Panc1 (cell line): ENCODE measurements at regions not wholly inside any gene's neighbourhood (a gene's known extent, or its start where the extent isn't known, plus 50 kb on each side); places are given as distances from the start of the nearest gene placed in this dataset.

Experiments used
- ATAC-seq: fragments of 200-7000 bp; cut with Tn5 transposase; 2 replicates; pipeline ENCODE4 v1.9.1; 2020; ENCODE audit warnings: mild to moderate bottlenecking, moderate library complexity
- BruUV-seq: library from RNA; stranded (reverse); fragments of 400-500 nt; replicated peaks from 2 replicates; lab custom pipeline; 2021; lab: Mats Ljungman, UMichigan
- CTCF ChIA-PET: fragments of 300-600 bp; sonication (Branson Sonifier 250); formaldehyde crosslinking; loops from one replicate; lab custom pipeline; 2022; ENCODE audit warnings: antibody characterized with exemption; lab: Charles Lee
- POLR2A ChIA-PET: fragments of 300-600 bp; sonication (Branson Sonifier 250); formaldehyde crosslinking; loops from one replicate; lab custom pipeline; 2022; ENCODE audit warnings: antibody characterized with exemption; lab: Charles Lee
- DNase-seq: peaks from one replicate; pipeline ENCODE4 v3.0.0-alpha.2; 2010; ENCODE audit warnings: low read depth, low spot score
- H3K27ac ChIP-seq: 2 replicates; pipeline ENCODE4 v1.5.1; 2011; ENCODE audit warnings: mild to moderate bottlenecking, low read length, inconsistent platforms
- H3K27me3 ChIP-seq: fragments of 200-500 bp; sonication (Bioruptor generic); 2 replicates; pipeline ENCODE4 v1.6.0; 2014; ENCODE audit warnings: low read length, inconsistent platforms; ENCODE audit not compliant: control insufficient read depth, insufficient read depth
- H3K36me3 ChIP-seq: fragments of 200-500 bp; sonication (Bioruptor generic); 2 replicates; pipeline ENCODE4 v1.5.1; 2014; ENCODE audit warnings: inconsistent platforms, mild to moderate bottlenecking, low read length, moderate library complexity; ENCODE audit not compliant: control insufficient read depth, insufficient read depth
- H3K4me1 ChIP-seq: 2 replicates; pipeline ENCODE4 v1.5.1; 2011; ENCODE audit warnings: inconsistent platforms, mild to moderate bottlenecking, low read length, moderate library complexity; ENCODE audit not compliant: control insufficient read depth, insufficient read depth
- H3K4me3 ChIP-seq, 2 experiments: 2 replicates each; pipeline ENCODE4 v1.5.1; 2011 to 2012; ENCODE audit warnings: low read depth in 2 of 2, low read length in 2 of 2, mild to moderate bottlenecking in 2 of 2, inconsistent platforms in 1 of 2, moderate library complexity in 1 of 2
- H3K9me3 ChIP-seq: fragments of 200-500 bp; sonication (Bioruptor generic); 2 replicates; pipeline ENCODE4 v1.5.1; 2014; ENCODE audit warnings: low read depth, mild to moderate bottlenecking, inconsistent platforms, low read length, moderate library complexity; ENCODE audit not compliant: control insufficient read depth, insufficient read depth
- CTCF ChIP-seq: fragments of 450-650 bp; IDR thresholded peaks from 2 replicates; pipeline ENCODE4 v1.5.1; 2017; ENCODE audit warnings: mild to moderate bottlenecking
- POLR2AphosphoS5 ChIP-seq: IDR thresholded peaks from 2 replicates; pipeline ENCODE4 v1.6.1; 2012; ENCODE audit warnings: mild to moderate bottlenecking, low read depth, low read length, moderate library complexity
- SIN3A ChIP-seq: IDR thresholded peaks from 2 replicates; pipeline ENCODE4 v1.6.1; 2012; ENCODE audit warnings: low read depth, mild to moderate bottlenecking, low read length, moderate library complexity, borderline replicate concordance; ENCODE audit not compliant: insufficient read depth
- TCF7L2 ChIP-seq: IDR thresholded peaks from 2 replicates; pipeline ENCODE4 v1.6.1; 2011; ENCODE audit warnings: mild to moderate bottlenecking, low read depth, low read length, inconsistent platforms
- in situ Hi-C: cut with HindIII; loops from 2 replicates; pipeline ENCODE4 v1.10.0; 2016; ENCODE audit warnings: low sequenced_read_pairs, low pct_unique_long_range_greater_than_20kb
- intact Hi-C: fragments of 100-400 bp; cut with micrococcal nuclease; formaldehyde crosslinking; loops from one replicate; pipeline ENCODE4 v1.10.0; 2022; ENCODE audit not compliant: unreplicated experiment
- TF ChIP-seq, protein P1 (sequence below), 2 experiments: IDR thresholded peaks; 2 replicates each; pipeline ENCODE4 v1.6.1; 2011 to 2012; ENCODE audit warnings: low read depth in 2 of 2, control low read depth in 1 of 2, low read length in 1 of 2, mild to moderate bottlenecking in 1 of 2, moderate library complexity in 1 of 2; ENCODE audit not compliant: insufficient read depth in 1 of 2

- intact Hi-C loops (no loop called here), in situ Hi-C loops (no loop called here)
- Histone ChIP-seq H3K4me1 (no peaks in the 10 kb centered on the region), H3K4me3 (no peak overlapping the region), H3K36me3 (no peaks in the 10 kb centered on the region), H3K9me3 (no peaks in the 10 kb centered on the region), H3K27ac (no peak overlapping the region), H3K27me3 (no peaks in the 10 kb centered on the region)
- POLR2A ChIA-PET: no interaction called here
- BruUV-seq: no TSS peak
- DNase-seq: no peak
- CTCF ChIA-PET: no interaction called here
- TF ChIP-seq SIN3A (no peak), POLR2AphosphoS5 (no peak), TCF7L2 (no peak), CTCF (no peak)
- TF ChIP-seq, protein P1, sequence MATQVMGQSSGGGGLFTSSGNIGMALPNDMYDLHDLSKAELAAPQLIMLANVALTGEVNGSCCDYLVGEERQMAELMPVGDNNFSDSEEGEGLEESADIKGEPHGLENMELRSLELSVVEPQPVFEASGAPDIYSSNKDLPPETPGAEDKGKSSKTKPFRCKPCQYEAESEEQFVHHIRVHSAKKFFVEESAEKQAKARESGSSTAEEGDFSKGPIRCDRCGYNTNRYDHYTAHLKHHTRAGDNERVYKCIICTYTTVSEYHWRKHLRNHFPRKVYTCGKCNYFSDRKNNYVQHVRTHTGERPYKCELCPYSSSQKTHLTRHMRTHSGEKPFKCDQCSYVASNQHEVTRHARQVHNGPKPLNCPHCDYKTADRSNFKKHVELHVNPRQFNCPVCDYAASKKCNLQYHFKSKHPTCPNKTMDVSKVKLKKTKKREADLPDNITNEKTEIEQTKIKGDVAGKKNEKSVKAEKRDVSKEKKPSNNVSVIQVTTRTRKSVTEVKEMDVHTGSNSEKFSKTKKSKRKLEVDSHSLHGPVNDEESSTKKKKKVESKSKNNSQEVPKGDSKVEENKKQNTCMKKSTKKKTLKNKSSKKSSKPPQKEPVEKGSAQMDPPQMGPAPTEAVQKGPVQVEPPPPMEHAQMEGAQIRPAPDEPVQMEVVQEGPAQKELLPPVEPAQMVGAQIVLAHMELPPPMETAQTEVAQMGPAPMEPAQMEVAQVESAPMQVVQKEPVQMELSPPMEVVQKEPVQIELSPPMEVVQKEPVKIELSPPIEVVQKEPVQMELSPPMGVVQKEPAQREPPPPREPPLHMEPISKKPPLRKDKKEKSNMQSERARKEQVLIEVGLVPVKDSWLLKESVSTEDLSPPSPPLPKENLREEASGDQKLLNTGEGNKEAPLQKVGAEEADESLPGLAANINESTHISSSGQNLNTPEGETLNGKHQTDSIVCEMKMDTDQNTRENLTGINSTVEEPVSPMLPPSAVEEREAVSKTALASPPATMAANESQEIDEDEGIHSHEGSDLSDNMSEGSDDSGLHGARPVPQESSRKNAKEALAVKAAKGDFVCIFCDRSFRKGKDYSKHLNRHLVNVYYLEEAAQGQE (IDR thresholded peaks at IDR 0.05; ENCODE audit: insufficient read depth in 1 of 2, low read depth in 2 of 2, low read length in 1 of 2): no peak
- no peak for ATAC-seq
Observed at GRCh38 chr1:55720261-55720660, 505.1 kb upstream of the USP24 start.

- intact Hi-C loops: no loop called here
- Histone ChIP-seq H3K27ac (no peak overlapping the region), H3K4me1 (no peaks in the 10 kb centered on the region), H3K9me3 (no peaks in the 10 kb centered on the region), H3K36me3 (no peaks in the 10 kb centered on the region), H3K4me3 (no peak overlapping the region), H3K27me3 (no peaks in the 10 kb centered on the region)
- ChIA-PET POLR2A (no interaction called here), CTCF (no interaction called here)
- ATAC-seq: peak; percentile 48; the same call in 1 of the 2 replicates
- in situ Hi-C loops: no loop called here
- no peak for DNase-seq
- TF ChIP-seq POLR2AphosphoS5: no peak
- no TSS peak for BruUV-seq
Observed at GRCh38 chr1:55718758-55719671, 503.9 kb upstream of the USP24 start.

- DNase-seq (no peak), ATAC-seq (no peak)
- H3K4me3 ChIP-seq: no peak overlapping the region
- no peak overlapping the region for H3K27ac ChIP-seq
- intact Hi-C loops: no loop called here
- in situ Hi-C loops: no loop called here
- H3K27me3 ChIP-seq: no peaks in the 10 kb centered on the region
- TF ChIP-seq CTCF (no peak), TCF7L2 (no peak), POLR2AphosphoS5 (no peak), SIN3A (no peak)
- TF ChIP-seq, protein P1 (IDR thresholded peaks at IDR 0.05; ENCODE audit: insufficient read depth in 1 of 2, low read depth in 2 of 2, low read length in 1 of 2): no peak
- no peaks in the 10 kb centered on the region for H3K9me3 ChIP-seq
- no peaks in the 10 kb centered on the region for H3K4me1 ChIP-seq
- POLR2A ChIA-PET: no interaction called here
- no peaks in the 10 kb centered on the region for H3K36me3 ChIP-seq
- CTCF ChIA-PET: no interaction called here
- no TSS peak for BruUV-seq
Observed at GRCh38 chr1:55717111-55717510, 501.9 kb upstream of the USP24 start.
